ENCODE measurements at regions not wholly inside any gene's neighbourhood (a gene's known extent, or its start where the extent isn't known, plus 50 kb on each side); places are given as distances from the start of the nearest gene placed in this dataset.

DNA sequence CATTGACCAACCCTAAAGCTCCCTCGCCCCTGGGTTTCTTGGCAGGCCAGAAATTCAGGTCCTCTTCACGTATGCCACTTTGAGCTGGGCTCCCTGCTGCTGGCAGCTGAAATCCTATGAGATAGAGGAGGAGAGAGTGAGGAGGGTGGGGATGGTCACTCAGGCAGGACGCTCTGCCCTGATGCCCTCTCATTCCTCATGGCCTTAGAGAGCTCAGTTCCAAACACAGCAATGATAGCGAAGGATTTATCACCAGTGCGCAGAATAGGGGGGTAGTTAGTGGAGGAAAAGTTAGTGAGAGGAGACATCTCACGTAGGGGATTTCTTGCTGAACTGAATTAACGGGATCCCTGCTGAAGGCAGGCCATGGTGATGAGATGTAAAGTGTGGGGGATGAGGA is 84.2 kb upstream of the PMEPA1 start:
- no peaks in the 10 kb centered on the region for H3K36me3 ChIP-seq (ENCODE audit: control insufficient read depth in 2 of 4, insufficient read depth in 4 of 4, low read length in 3 of 4)
- H3K56ac ChIP-seq (replicated peaks; ENCODE audit: insufficient read length, low read depth, low read length): no peak overlapping the region
- H3K14ac ChIP-seq (ENCODE audit: insufficient read length): no peak overlapping the region
- H3K4ac ChIP-seq (replicated peaks; ENCODE audit: insufficient read length, low read depth, low read length): no peak overlapping the region
- no peak overlapping the region for H4K5ac ChIP-seq (ENCODE audit: insufficient read length, low read depth, low read length)
- no peak overlapping the region for H4K91ac ChIP-seq (replicated peaks; ENCODE audit: insufficient read length, low read length)
- FAIRE-seq: no peak
- H2BK120ac ChIP-seq (replicated peaks; ENCODE audit: low read depth, low read length): no peak overlapping the region
- no peak overlapping the region for H3K4me2 ChIP-seq (ENCODE audit: insufficient read depth in 1 of 2, low read depth in 2 of 2, low read length in 2 of 2)
- H2BK12ac ChIP-seq (ENCODE audit: low read depth, low read length): no peak overlapping the region
- no peaks in the 10 kb centered on the region for H3K27me3 ChIP-seq (replicated peaks in 1 of 4; ENCODE audit: control insufficient read depth in 3 of 4, extremely low read depth in 1 of 4, insufficient read depth in 3 of 4, low read length in 3 of 4)
- H3K27ac ChIP-seq (ENCODE audit: low read depth, low read length): no peak overlapping the region
- no peak overlapping the region for H4K8ac ChIP-seq (ENCODE audit: extremely low read depth, insufficient read depth, low read length)
- ChIA-PET POLR2A (ENCODE audit: partially characterized antibody) (no interaction called here), CTCF (ENCODE audit: partially characterized antibody) (interaction anchor here (0.6 to 1.2 kb wide), 2 partner anchors 21 to 35 kb away, joined by 4 read pairs; no protein-coding TSS in a partner anchor)
- H3K18ac ChIP-seq (ENCODE audit: extremely low read depth, low read length): no peak overlapping the region
- H3K79me2 ChIP-seq (ENCODE audit: control insufficient read depth in 1 of 2, insufficient read depth in 2 of 2, low read length in 2 of 2): no peaks in the 10 kb centered on the region
- no peaks in the 10 kb centered on the region for H3K9me3 ChIP-seq (ENCODE audit: insufficient read depth in 2 of 2, low read depth in 1 of 2, low read length in 1 of 2)
- H3K79me1 ChIP-seq (ENCODE audit: low read depth, low read length): no peaks in the 10 kb centered on the region
- no peak overlapping the region for H3K4me3 ChIP-seq (ENCODE audit: extremely low read depth in 1 of 4, insufficient read depth in 2 of 4, low read depth in 3 of 4, low read length in 4 of 4)
- no peak for DNase-seq (ENCODE audit: low read depth in 1 of 2, low spot score in 2 of 2)
- no peak overlapping the region for H2BK20ac ChIP-seq (ENCODE audit: low read length)
- 88% methylated on average over 7 of the region's 7 CpGs; no CpG with 5 or more reads in 1 of the 2 experiments for WGBS, 2 experiments (ENCODE audit: extremely low coverage in 1 of 2, insufficient coverage in 1 of 2, insufficient read length in 1 of 2, insufficient replicate concordance in 2 of 2, low coverage in 1 of 2, low lambda C conversion rate in 2 of 2, missing lambda C conversion rate in 1 of 2)
- no peak overlapping the region for H3K9ac ChIP-seq (replicated peaks in 1 of 4; ENCODE audit: extremely low read depth in 1 of 4, low read depth in 3 of 4, low read length in 3 of 4)
- no peak overlapping the region for H3K23ac ChIP-seq (ENCODE audit: insufficient read length)
- no peak overlapping the region for H2AK5ac ChIP-seq (ENCODE audit: low read depth, low read length)
- H2AFZ ChIP-seq (ENCODE audit: low read length): no peak overlapping the region
- no peaks in the 10 kb centered on the region for H3K4me1 ChIP-seq (replicated peaks in 1 of 4; ENCODE audit: control insufficient read depth in 3 of 4, insufficient read depth in 4 of 4, low read length in 3 of 4)
- no peaks in the 10 kb centered on the region for H4K20me1 ChIP-seq (replicated peaks in 1 of 2; ENCODE audit: control insufficient read depth in 1 of 2, insufficient read depth in 2 of 2, low read length in 2 of 2)
- H3K23me2 ChIP-seq (ENCODE audit: low read depth, low read length): 0 out of 2 replicates have a peak, but pooled peaks cover 2% of the 10 kb centered on the region
- H2BK15ac ChIP-seq (ENCODE audit: low read length): no peak overlapping the region
- H2BK5ac ChIP-seq (ENCODE audit: low read depth, low read length): no peak overlapping the region
- no peak for TF ChIP-seq POLR2A (IDR thresholded peaks at IDR 0.05; ENCODE audit: control extremely low read depth in 1 of 2, low read depth in 2 of 2, low read length in 2 of 2)
- TF ChIP-seq SUZ12 (IDR thresholded peaks at IDR 0.05; ENCODE audit: low read length): no peak
- TF ChIP-seq TBP (IDR thresholded peaks at IDR 0.05; ENCODE audit: low read depth, low read length): no peak

Data from H1 (cell line).